HPDE6-E6E7 (cell line): ENCODE measurements at regions not wholly inside any gene's neighbourhood (a gene's known extent, or its start where the extent isn't known, plus 50 kb on each side); places are given as distances from the start of the nearest gene placed in this dataset.
"Not testable (repeated sequence)": the region's sequence is repeated elsewhere in the genome, so short reads cannot be mapped to it uniquely, and the experiment has no call there.

Experiments
- DNase-seq: peaks from one replicate; pipeline ENCODE4 v3.0.0; 2011; ENCODE audit warnings: missing footprints; ENCODE audit errors: extremely low spot score

GRCh38 chr13:65826657-65827056 is 1403.5 kb downstream of the PCDH9 start:
- DNase-seq: no peak

- DNase-seq: no peak
These were observed 1405.1 kb downstream of the PCDH9 start for GRCh38 chr13:65825039-65825438.

- DNase-seq: peak; percentile 3
These were observed 1422.1 kb downstream of the PCDH9 start for GRCh38 chr13:65808061-65808460.

GRCh38 chr13:65803530-65804392 is 1426.4 kb downstream of the PCDH9 start:
- DNase-seq: no peak

GRCh38 chr13:65789815-65790214 is 1440.3 kb downstream of the PCDH9 start:
- peak; percentile 6 for DNase-seq

GRCh38 chr13:65787082-65787481 is 1443.1 kb downstream of the PCDH9 start:
- no peak for DNase-seq

- DNase-seq: no peak
These were observed 1445.9 kb downstream of the PCDH9 start for GRCh38 chr13:65784088-65784816.

- no peak for DNase-seq
These were observed 1446.8 kb downstream of the PCDH9 start for GRCh38 chr13:65783383-65783782.

GRCh38 chr13:65771704-65772313 is 1458.3 kb downstream of the PCDH9 start:
- DNase-seq: not testable (repeated sequence)

GRCh38 chr13:65768545-65768944 is 1461.6 kb downstream of the PCDH9 start:
- DNase-seq: no peak

- no peak for DNase-seq
These were observed 1466.3 kb downstream of the PCDH9 start for GRCh38 chr13:65763811-65764210.

GRCh38 chr13:65762012-65762411 is 1468.1 kb downstream of the PCDH9 start:
- no peak for DNase-seq

- no peak for DNase-seq
These were observed 1474.0 kb downstream of the PCDH9 start for GRCh38 chr13:65756071-65756671.

- no peak for DNase-seq
These were observed 1481.9 kb downstream of the PCDH9 start for GRCh38 chr13:65748227-65748626.

- DNase-seq: no peak
These were observed 1483.7 kb downstream of the PCDH9 start for GRCh38 chr13:65746406-65746921.

GRCh38 chr13:65744836-65745235 is 1485.3 kb downstream of the PCDH9 start:
- no peak for DNase-seq

GRCh38 chr13:65733110-65733509 is 1497.0 kb downstream of the PCDH9 start:
- DNase-seq: no peak

GRCh38 chr13:65727070-65727469 is 1503.1 kb downstream of the PCDH9 start:
- DNase-seq: no peak

- no peak for DNase-seq
These were observed 1505.1 kb downstream of the PCDH9 start for GRCh38 chr13:65725006-65725405.

GRCh38 chr13:65724226-65724625 is 1505.9 kb downstream of the PCDH9 start:
- DNase-seq: no peak

GRCh38 chr13:65722506-65722905 is 1507.6 kb downstream of the PCDH9 start:
- DNase-seq: no peak

GRCh38 chr13:65719831-65720230 is 1510.3 kb downstream of the PCDH9 start:
- DNase-seq: no peak
